Glomerular visceral epithelial cell (primary cell): ENCODE measurements at regions not wholly inside any gene's neighbourhood (a gene's known extent, or its start where the extent isn't known, plus 50 kb on each side); places are given as distances from the start of the nearest gene placed in this dataset.
"Not testable (repeated sequence)": the region's sequence is repeated elsewhere in the genome, so short reads cannot be mapped to it uniquely, and the experiment has no call there.

Source experiments
- DNase-seq: peaks from one replicate; pipeline ENCODE4 v3.0.0-alpha.2; 2016; ENCODE audit errors: extremely low spot score

DNA sequence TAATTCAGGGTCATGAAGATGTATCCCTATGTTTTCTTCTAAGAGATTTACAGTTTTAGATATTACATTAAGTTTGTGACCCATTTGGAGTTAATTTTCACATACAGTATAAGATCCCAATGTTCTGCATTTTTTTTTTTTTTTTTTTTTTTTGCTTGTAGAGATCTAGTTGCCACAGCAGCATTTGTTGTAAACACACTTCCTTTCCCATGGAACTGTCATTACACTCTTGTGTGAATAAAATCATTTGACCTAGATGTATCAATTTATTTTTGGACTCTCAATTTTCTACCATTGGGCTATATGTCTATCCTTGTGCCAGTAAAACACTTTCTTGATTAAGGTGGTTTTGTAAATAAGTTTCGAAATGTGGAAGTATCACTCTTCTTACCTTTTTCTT, 1107.2 kb downstream of the TECRL start:
- DNase-seq, result no peak

- peak; percentile 15 for DNase-seq
Observed at GRCh38 chr4:63296773-63297172, 1112.5 kb downstream of the TECRL start.

DNA sequence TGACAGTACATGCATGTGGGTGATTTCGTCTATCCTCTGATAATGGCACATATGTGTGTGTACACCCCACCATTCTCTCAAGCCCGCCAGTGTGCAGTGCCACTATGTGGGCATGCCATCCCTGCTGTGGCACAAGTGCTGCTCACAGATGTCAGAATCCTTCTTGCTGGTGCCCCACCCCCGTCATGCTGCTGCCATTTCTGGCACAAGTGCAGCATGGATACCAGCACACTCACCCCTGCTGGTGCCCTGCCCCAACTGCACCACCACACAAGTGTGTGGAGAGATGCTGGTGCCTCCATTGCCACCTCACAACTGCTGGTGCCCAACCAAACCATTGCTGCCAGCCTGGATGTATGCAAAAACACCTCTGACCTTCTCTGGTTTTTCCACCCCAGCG, 1133.8 kb downstream of the TECRL start:
- DNase-seq, result no peak

GRCh38 chr4:63269156-63269555, 1140.1 kb downstream of the TECRL start:
- no peak for DNase-seq

- DNase-seq, result no peak
Observed at GRCh38 chr4:63233671-63234070, 1175.6 kb downstream of the TECRL start.

DNA sequence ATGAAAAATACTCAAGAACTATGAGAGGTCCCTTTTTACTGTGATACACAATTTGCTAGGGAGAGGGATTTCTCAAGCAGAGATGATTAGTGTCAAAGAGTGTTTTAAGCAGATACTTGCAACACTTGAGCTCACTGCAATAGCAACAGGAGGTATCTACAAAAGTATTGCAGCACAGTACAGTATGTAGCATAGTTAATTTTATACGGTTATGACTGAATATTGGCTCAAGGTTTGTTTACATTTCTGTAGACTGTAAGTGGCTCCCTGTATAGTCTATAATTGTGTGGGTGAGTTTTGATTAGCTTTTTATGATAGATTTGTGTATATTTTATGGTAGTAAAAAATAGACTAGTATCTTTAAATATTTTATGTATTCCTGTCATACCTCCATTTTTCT, 1177.2 kb downstream of the TECRL start:
- DNase-seq, result no peak

DNA sequence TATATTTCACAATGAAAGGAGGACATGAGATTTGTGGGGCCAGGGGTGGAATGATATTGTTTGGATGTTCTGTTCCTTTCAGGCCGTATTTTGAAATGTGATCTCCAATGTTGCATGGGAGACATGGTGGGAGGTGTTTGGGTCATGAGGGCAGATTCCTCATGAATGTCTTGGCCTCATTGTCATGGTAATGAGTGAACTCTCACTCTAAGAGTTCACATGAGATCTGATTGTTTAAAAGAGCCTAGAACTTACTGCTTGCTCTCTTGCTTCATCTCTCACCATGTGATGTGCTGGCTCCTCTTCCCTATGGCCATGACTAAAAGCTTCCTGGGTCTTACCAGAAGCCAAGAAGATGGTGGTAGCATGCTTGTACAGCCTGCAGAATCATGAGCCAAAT, 1183.0 kb downstream of the TECRL start:
- no peak for DNase-seq

DNA sequence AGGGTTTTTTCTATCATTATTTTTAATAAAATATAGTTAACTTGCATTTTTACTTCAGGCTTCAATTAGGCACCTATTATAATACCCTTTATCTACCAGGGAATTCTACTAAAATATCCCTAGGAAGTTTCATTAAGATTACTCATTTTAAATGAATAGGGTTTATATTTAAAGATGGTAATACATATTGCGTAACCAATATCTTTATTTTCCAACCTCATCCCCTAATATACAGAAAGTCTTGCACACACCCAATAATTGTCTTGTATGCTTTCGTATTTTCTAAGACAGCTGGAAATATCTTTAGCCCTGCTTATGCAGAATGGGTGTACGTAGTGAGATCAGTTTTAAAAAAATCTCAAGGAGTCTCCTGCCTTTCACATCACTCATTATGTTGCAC, 1186.8 kb downstream of the TECRL start:
- DNase-seq, result no peak

GRCh38 chr4:63221477-63221876, 1187.8 kb downstream of the TECRL start:
- DNase-seq, result no peak

- DNase-seq, result no peak
Observed at GRCh38 chr4:63218856-63219255, 1190.4 kb downstream of the TECRL start.

DNA sequence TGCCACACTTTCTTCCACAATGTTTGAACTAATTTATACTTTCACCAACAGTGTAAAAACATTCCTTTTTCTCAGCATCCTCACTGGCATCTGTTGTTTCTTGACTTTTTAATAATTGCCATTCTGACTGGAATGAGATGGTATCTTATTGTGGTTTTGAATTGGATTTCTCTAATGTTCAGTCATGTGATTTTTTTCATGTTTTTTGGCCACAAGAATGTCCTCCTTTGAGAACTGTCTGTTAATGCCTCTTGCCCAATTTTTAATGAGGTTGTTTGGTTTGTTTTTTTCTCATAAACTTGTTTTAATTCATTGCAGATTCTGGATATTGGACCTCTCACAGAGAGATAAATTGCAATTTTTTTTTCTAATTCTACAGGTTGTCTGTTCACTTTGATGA, 1195.2 kb downstream of the TECRL start:
- DNase-seq, result peak; percentile 26

DNA sequence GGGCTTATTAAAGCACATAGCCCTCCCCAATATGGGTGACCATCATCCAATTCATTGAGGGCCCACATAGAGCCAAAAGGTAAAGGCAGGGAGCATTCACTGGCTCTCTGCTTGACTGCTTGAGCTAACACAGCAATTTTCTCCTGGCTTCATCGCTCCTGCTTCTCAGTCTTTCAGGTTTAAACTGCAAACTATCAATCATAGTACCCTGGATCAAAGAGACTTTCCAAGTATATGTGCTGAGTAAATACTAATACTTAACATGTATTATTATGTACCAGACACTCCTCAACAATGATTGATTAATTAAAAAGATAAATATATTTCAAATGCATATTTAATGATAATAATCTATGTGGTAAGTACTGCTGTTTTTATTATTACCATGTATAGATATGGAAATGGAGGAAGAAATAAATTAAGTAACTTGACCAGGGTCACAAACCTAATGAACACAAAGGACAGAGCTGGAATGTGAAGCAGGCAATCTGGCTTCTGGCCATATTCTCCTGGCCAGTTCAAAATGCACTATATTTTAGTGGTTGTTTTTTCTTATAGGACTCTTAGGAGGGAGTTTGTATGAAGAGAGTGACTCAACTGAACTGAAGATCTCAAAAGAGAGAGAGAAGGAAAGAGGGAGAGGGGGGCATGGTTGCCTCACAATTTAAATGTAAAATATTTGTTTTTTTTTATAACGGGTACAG, 1197.3 kb downstream of the TECRL start:
- DNase-seq, result peak; percentile 66

GRCh38 chr4:63211375-63211774, 1197.9 kb downstream of the TECRL start:
- DNase-seq, result peak; percentile 81

DNA sequence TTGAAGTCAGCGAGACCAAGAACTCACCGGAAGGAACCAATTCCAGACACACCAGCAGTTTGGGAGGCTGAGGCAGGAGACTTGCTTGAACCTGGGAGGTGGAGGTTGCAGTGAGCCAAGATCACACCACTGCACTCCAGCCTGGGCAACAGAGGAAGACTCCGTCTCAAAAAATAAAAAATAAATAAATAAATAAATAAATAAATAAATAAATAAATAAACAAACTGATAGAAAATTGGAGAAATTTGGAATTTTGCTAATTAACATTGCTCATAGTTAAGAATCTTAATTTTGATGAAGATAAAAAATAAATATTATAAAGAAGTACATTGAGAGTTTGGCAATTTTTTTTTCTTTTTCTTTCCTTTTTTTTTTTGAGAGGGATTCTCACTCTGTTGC, 1216.2 kb downstream of the TECRL start:
- not testable (repeated sequence) for DNase-seq

- DNase-seq, result no peak
Observed at GRCh38 chr4:63171341-63171740, 1237.9 kb downstream of the TECRL start.

DNA sequence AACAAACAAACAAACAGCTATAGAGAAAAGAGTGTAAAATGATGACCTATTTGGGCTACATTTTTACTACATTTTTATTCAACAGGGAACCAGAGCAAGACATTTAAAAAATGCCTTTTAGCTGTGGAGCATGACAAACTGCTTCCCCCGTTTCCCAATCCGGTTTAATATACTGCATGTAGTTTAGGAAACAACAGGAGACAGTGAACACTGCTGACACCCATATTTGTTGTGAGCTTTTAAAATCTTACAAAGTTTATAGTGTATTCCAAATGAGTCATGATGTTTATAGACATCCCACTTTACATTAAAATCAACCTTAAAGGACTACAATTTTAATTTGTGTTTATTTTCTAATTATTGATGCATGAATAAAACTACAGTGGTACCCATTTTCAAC, 1238.3 kb downstream of the TECRL start:
- no peak for DNase-seq

GRCh38 chr4:63169836-63170235, 1239.4 kb downstream of the TECRL start:
- peak; percentile 15 for DNase-seq

DNA sequence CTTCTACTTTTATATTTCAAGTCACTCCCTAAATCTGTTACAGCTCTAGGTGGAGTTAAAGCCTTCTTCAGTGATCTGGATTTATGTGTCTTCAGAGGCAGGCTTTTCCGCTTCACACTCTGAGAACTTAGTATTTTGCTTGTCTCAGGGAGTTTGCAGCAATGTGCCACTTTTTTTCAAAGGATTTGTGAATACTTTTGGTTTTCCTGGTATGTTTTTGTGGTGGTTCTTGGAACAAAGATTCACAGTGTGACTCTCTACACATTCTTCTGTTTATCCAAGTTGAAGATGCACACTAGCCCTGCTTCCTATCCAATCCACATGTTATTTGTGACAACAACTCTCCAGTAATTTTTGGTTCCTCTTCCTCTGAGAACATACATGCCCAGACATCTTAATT, 1253.7 kb downstream of the TECRL start:
- peak; percentile 7 for DNase-seq

DNA sequence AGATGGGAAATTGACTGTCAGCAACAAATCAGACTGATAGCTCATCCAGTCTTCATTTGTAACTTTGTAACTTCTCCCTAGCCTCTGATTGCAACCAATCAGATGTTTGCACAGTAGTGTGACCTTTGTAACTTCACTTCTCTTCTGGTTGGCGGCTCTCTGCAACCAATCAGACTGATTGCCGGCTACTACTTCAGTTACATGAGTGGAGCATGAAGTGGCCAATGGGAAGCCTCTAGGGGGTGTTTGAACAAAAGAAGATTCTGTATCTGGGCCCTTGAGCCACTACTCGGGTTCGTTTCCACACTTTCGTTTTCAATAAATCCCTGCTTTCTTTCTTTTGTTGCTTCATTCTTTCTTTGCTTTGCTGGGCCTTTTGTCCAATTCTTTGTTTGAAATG, 1285.8 kb downstream of the TECRL start:
- no peak for DNase-seq

DNA sequence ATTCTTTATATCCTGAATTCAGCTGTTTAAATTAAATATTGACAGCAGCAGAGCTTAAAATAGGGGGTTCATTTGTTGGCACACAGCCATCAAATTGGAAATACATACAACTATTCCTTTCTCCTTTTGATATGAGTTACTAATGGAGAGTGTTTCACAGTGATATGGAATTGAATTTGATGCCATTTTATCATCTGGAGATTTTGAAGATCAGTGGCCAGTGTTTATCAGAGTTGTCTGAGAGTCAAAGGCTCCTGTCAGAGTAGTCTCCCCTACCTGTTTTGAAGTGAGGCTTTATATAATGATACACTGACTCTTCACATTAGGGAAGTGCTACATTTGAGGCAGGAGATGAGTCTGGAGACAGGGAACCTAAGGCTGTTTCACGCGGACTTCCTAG, 1286.3 kb downstream of the TECRL start:
- no peak for DNase-seq

GRCh38 chr4:63106600-63106999, 1302.7 kb downstream of the TECRL start:
- no peak for DNase-seq

DNA sequence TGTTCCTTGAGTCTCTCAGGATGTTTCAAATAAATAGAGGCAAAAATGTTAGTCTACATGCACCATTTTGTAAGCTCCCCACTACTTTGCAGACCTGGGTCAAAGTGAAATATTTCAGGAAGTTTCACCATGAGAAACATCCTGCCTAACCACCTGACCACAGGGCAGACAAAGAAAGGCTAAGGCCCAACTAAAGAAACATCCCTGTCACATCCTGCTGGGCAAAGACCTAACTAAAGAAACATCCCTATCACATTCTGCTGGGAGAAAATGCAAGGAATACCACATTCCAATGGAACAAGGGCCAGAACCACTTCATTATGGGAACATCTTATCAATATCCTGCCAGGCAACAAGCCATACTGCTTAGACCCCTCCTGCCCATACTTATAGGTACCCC, 1303.4 kb downstream of the TECRL start:
- no peak for DNase-seq

DNA sequence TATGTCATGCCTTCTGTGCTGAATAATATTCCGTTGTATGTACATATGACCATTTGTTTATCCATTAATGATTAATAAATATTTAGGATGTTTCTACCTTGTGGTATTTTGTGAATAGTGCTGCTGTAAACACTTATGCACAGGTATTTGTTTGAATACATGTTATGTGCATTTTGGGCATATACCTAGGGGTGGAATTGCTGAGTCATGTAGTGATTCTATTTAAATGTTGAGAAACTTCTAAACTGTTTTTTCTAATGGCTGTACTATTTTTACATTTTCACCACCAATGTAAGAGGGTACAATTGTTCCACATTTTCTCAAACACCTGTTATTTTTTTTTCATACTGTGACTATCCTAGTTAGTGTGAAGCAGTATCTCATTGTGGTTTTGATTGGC, 1318.6 kb downstream of the TECRL start:
- no peak for DNase-seq

DNA sequence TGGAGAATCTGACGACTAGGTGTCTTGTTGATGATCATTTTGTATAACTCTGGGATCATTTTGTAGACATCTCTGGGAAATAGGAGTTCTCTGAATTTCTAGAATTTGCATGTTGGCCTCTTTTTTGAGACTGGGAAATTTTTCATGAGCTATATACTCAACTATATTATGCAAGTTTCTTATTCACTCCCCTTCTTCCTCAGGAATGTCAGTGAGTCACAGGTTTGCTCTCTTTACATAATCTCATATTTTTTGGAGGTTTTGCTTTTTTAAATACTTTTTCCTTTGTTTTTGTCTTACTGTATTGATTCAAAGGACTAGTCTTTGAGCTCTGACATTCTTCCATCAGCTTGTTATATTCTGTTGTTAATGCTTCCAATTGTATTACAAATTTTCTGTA, 1324.2 kb downstream of the TECRL start:
- DNase-seq, result peak; percentile 4
